ENCODE measurements at regions not wholly inside any gene's neighbourhood (a gene's known extent, or its start where the extent isn't known, plus 50 kb on each side); places are given as distances from the start of the nearest gene placed in this dataset.
"Not testable (repeated sequence)": the region's sequence is repeated elsewhere in the genome, so short reads cannot be mapped to it uniquely, and the experiment has no call there.

DNA sequence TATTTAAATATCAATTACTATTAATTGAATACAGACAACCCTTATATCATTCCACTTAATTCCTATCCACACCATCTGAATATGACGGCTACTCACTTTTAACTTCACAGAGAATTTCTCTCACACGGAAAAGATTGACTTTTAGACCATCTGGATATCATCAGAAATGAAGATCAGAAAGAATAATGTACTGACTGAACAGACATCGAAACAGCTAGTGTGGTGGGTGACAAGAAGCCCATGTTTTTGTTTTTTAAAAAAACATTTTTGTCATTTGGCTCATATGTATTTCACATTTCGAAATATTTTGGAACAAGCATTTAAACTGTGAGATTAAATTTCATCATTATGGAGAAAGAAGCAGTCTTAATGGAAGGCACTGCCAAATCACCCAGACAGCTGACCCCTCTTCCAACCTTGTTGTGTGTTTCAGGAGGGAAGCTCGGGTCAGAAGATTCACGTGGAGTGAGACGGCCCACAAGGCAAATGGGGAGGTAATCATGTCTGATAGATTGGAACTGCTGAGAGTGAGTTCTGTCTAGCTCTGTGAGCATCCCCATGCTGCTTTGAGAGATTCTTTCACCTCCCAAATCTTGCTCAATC lies 204.2 kb upstream of the RASGEF1B start:
- Histone ChIP-seq H4K20me1 (ENCODE audit: control insufficient read depth, extremely low read depth, insufficient read depth, low read length) (no peaks in the 10 kb centered on the region), H3K4me1 (ENCODE audit: control insufficient read depth, extremely low read depth, insufficient read depth, low read length) (no peaks in the 10 kb centered on the region)

DNA sequence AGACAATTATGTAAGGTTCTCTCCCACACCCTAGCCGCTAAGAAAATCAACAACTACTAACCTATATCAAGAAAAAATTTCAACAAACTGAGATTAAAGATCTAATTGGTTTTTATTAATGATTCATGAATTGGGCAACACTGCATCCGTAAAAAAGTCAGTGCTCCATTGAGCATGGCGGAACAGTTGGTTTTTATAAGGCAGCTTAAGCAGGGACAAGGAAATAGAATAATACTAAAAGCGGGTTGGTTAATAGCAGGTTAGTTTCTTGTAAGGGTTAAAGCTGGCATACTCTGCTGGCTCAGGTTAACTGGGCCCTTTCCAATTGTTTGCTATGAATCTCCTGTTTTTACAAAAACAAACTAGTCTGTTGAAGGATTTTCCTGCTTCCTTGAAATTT lies 202.3 kb upstream of the RASGEF1B start:
- no peak for DNase-seq (ENCODE audit: low read depth in 2 of 2)

More for the DNA sequence above, 204.2 kb upstream of the RASGEF1B start:
- H3K9me3 ChIP-seq (ENCODE audit: control insufficient read depth, insufficient read depth, low read depth, low read length) = no peaks in the 10 kb centered on the region
- H3K79me2 ChIP-seq (ENCODE audit: control insufficient read depth, insufficient read depth, low read length) = no peaks in the 10 kb centered on the region
- TF ChIP-seq, protein P1, sequence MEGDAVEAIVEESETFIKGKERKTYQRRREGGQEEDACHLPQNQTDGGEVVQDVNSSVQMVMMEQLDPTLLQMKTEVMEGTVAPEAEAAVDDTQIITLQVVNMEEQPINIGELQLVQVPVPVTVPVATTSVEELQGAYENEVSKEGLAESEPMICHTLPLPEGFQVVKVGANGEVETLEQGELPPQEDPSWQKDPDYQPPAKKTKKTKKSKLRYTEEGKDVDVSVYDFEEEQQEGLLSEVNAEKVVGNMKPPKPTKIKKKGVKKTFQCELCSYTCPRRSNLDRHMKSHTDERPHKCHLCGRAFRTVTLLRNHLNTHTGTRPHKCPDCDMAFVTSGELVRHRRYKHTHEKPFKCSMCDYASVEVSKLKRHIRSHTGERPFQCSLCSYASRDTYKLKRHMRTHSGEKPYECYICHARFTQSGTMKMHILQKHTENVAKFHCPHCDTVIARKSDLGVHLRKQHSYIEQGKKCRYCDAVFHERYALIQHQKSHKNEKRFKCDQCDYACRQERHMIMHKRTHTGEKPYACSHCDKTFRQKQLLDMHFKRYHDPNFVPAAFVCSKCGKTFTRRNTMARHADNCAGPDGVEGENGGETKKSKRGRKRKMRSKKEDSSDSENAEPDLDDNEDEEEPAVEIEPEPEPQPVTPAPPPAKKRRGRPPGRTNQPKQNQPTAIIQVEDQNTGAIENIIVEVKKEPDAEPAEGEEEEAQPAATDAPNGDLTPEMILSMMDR (conservative IDR thresholded peaks at IDR 0.05 in 1 of 2, IDR thresholded peaks at IDR 0.05 in 1 of 2; ENCODE audit: low read depth in 1 of 2, low read length in 2 of 2) = no peak
- no peak overlapping the region for H2AFZ ChIP-seq (ENCODE audit: low read length)
- peak in 1 of 2 donors; percentile 10 for DNase-seq (ENCODE audit: low read depth in 2 of 2)
- no peak overlapping the region for H3K9ac ChIP-seq (ENCODE audit: insufficient read depth, low read length)
- no peak overlapping the region for H3K4me3 ChIP-seq (replicated peaks in 1 of 4; ENCODE audit: control extremely low read depth in 1 of 4, insufficient read depth in 1 of 4, low read depth in 3 of 4, low read length in 4 of 4)
- H3K27me3 ChIP-seq (ENCODE audit: control insufficient read depth, insufficient read depth, low read length) = no peaks in the 10 kb centered on the region
- no peak overlapping the region for H3K4me2 ChIP-seq (ENCODE audit: extremely low read depth, insufficient read depth, low read length)
- no peak overlapping the region for H3K27ac ChIP-seq (ENCODE audit: insufficient read depth, low read length)
- no peaks in the 10 kb centered on the region for H3K36me3 ChIP-seq (ENCODE audit: control insufficient read depth, insufficient read depth, low read length)

DNA sequence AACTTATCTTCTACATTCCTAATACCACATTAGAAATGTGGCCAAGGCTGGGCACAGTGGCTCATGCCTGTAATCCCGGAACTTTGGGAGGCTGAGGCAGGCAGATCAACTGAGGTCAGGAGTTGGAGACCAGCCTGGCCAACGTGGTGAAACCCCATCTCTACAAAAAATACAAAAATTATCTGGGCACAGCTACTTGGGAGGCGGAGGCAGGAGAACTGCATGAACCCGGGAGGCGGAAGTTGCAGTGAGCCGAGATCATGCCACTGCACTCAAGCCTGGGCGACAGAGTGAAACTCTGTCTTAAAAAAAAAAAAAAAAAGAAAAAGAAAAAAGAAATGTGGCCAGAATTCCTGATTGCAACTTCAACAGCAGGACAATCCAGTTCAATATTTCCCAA lies 196.6 kb upstream of the RASGEF1B start:
- not testable (repeated sequence) for H2AFZ ChIP-seq (ENCODE audit: low read length); H3K4me1 ChIP-seq (ENCODE audit: control insufficient read depth, extremely low read depth, insufficient read depth, low read length); H3K36me3 ChIP-seq (ENCODE audit: control insufficient read depth, insufficient read depth, low read length); H3K79me2 ChIP-seq (ENCODE audit: control insufficient read depth, insufficient read depth, low read length); H3K9ac ChIP-seq (ENCODE audit: insufficient read depth, low read length); H4K20me1 ChIP-seq (ENCODE audit: control insufficient read depth, extremely low read depth, insufficient read depth, low read length); H3K4me2 ChIP-seq (ENCODE audit: extremely low read depth, insufficient read depth, low read length); H3K27ac ChIP-seq (ENCODE audit: insufficient read depth, low read length); DNase-seq (ENCODE audit: low read depth in 2 of 2); H3K9me3 ChIP-seq (ENCODE audit: control insufficient read depth, insufficient read depth, low read depth, low read length); H3K4me3 ChIP-seq (replicated peaks in 1 of 4; ENCODE audit: control extremely low read depth in 1 of 4, insufficient read depth in 1 of 4, low read depth in 3 of 4, low read length in 4 of 4); H3K27me3 ChIP-seq (ENCODE audit: control insufficient read depth, insufficient read depth, low read length)

More for the DNA sequence above, 202.3 kb upstream of the RASGEF1B start:
- Histone ChIP-seq H3K9ac (ENCODE audit: insufficient read depth, low read length) (no peak overlapping the region), H3K27me3 (ENCODE audit: control insufficient read depth, insufficient read depth, low read length) (no peaks in the 10 kb centered on the region), H3K9me3 (ENCODE audit: control insufficient read depth, insufficient read depth, low read depth, low read length) (no peaks in the 10 kb centered on the region), H3K4me2 (ENCODE audit: extremely low read depth, insufficient read depth, low read length) (no peak overlapping the region), H3K4me1 (ENCODE audit: control insufficient read depth, extremely low read depth, insufficient read depth, low read length) (no peaks in the 10 kb centered on the region), H2AFZ (ENCODE audit: low read length) (no peak overlapping the region), H3K4me3 (replicated peaks in 1 of 4; ENCODE audit: control extremely low read depth in 1 of 4, insufficient read depth in 1 of 4, low read depth in 3 of 4, low read length in 4 of 4) (no peak overlapping the region), H4K20me1 (ENCODE audit: control insufficient read depth, extremely low read depth, insufficient read depth, low read length) (no peaks in the 10 kb centered on the region), H3K79me2 (ENCODE audit: control insufficient read depth, insufficient read depth, low read length) (no peaks in the 10 kb centered on the region), H3K36me3 (ENCODE audit: control insufficient read depth, insufficient read depth, low read length) (no peaks in the 10 kb centered on the region), H3K27ac (ENCODE audit: insufficient read depth, low read length) (no peak overlapping the region)
- TF ChIP-seq EZH2 (IDR thresholded peaks at IDR 0.05; ENCODE audit: low read length, missing control alignments) = no peak
- TF ChIP-seq, protein P1 (conservative IDR thresholded peaks at IDR 0.05 in 1 of 2, IDR thresholded peaks at IDR 0.05 in 1 of 2; ENCODE audit: low read depth in 1 of 2, low read length in 2 of 2) = no peak
